GM19043 (cell line): ENCODE measurements at regions not wholly inside any gene's neighbourhood (a gene's known extent, or its start where the extent isn't known, plus 50 kb on each side); places are given as distances from the start of the nearest gene placed in this dataset.
A peak's percentile ranks its signal among the peaks of the same experiment; 100 is the strongest.
"Not testable (repeated sequence)": the region's sequence is repeated elsewhere in the genome, so short reads cannot be mapped to it uniquely, and the experiment has no call there.

Source experiments
- ATAC-seq: cut with Tn5 transposase; IDR thresholded peaks from one replicate; pipeline ENCODE4 v1.9.1; 2021; ENCODE audit warnings: low read depth; ENCODE audit not compliant: unreplicated experiment

DNA sequence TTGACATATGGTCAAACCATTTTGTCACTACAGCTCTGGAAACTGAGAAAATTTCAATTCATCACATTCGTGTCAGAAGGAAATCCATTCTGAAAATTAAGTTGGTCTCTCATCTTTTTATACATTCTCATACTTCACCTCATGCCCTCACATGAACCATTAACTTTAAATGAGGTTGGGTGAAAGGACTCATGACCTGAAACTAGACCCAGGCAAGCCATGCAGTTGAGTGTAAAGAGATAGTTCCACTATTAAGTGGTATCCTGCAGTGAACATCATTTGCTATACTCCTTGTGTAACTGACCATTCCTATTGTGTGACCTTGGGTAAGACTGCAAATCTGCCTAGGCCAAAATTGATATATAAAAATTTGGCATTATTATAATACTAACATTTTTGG is 299.6 kb upstream of the GRIN3A start:
- no peak for ATAC-seq

DNA sequence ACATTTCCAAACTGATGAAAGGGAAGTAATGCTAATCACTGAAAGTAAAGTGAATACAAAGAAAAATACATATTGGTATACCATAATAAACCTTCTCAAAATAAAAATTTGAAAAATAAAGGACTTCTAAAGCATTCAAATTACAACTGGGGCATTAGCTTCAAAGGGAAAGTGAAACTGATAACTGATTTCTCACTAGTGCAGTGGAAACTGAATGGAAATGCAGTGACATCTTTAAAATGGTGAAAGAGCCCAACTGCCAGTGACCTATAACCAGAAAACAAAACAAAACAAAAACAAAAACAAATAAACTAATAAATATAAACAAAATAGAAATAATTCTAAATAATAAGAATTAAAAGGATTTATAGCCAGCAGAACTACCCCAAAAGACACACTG is 297.5 kb upstream of the GRIN3A start:
- peak; percentile 68 for ATAC-seq

DNA sequence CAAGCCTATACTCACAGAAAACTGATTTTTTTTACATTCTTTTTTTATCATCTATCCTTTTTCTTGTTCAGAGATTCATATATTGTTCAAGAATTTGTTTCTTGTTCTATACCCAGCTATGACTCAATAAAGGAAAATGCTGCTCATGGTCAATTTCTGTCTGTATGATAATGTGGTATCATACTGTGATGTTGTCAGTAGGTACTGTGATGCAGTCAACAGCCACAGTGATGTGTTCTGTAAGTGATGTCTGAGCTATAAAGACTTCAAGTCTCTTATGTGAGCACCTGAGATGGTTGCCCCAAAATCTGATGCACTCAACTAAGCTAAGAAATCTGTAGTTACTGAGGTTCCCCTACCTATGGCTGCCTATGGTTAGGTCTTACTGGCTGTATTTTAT is 294.2 kb upstream of the GRIN3A start:
- ATAC-seq = no peak

DNA sequence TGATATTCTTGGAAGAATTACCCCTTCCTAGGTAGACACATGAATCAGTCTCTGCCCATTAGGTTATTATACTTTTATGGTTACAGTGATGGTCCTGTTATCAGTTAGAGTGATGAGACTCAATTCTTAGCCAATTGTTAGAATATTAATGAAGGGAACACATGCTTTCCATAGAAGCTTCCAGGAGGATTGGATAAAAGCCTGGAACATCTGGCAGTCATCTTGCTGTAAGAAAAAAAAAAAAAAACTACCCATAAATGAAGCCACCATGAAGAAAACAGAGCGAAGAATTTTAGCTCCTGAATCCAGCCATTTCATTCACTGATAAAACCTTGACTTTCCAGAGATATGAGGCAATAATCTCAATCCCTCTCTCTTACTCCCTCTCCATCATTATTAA is 262.5 kb upstream of the GRIN3A start:
- no peak for ATAC-seq

DNA sequence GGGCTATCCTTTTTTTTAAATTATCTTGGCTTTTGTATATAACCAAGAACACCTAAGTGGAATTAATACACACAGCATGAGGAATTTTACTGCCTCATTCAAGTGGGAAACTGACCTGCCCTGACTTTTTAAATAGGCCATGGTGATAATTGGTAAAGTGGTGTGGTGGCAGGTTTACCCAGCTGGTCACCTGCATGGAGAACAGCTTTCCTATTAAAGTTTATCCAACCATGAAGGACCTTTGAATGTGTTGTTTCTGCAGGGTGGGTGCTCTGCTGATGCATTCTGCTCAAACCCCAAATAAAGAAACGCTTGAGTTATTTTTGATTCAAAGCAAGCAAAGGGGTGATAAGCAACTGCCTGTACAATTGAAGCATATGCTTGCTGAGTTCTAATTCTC is 261.0 kb upstream of the GRIN3A start:
- no peak for ATAC-seq

DNA sequence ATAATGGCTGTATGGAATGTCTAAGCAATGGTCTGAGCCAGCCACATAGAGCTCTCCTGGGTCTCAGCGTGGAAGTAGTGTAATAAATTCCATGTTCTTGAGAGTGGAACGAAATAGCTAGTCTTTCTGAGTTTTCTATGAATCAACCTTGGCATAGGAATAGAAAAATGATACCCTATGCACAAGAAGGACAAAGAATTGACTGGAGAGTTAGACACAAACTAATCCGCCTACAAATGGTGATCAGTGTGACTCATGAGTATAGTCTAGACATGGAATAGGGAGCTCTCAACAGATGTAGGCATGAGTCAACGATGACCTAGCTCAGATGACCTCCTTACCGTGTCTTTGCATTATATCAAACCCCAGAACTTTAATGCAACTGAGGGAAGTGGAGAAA is 256.8 kb upstream of the GRIN3A start:
- no peak for ATAC-seq

DNA sequence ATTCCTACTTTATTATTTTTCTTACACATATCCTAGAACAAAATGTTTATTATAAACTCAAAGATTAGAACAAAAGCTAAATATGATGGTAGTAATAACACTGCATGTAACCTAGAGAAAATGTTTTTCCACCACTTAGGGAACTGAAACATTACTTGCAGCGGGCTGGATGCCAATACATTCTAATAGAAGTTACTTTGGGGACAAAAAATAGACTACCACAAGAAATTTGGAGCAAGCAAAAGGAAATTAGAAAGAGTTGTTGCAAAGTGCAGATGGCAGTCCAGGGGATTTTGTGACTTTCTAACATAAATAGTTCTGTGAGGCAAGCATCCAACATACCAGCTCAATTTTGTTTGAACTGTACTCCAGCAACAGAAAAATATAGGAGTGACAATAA is 255.3 kb upstream of the GRIN3A start:
- ATAC-seq = no peak

DNA sequence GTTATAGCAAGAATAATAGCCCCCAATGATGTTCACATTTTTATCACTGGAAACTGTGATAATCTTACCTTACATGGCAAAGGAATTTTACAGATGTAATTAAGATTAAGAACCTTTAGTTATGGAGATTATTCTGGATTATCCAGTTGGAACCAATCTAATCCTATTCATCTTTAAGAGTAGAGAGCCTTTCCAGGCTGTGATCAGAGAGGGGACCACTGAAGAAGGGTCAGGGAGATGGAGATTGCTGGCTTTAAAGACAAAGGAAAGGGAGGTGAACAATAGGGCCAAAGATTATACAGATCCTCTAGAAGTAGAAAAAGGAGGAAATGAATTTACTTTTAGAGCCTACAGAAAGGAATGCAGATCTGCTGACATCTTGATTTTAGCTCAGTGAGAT is 253.5 kb upstream of the GRIN3A start:
- ATAC-seq = no peak

DNA sequence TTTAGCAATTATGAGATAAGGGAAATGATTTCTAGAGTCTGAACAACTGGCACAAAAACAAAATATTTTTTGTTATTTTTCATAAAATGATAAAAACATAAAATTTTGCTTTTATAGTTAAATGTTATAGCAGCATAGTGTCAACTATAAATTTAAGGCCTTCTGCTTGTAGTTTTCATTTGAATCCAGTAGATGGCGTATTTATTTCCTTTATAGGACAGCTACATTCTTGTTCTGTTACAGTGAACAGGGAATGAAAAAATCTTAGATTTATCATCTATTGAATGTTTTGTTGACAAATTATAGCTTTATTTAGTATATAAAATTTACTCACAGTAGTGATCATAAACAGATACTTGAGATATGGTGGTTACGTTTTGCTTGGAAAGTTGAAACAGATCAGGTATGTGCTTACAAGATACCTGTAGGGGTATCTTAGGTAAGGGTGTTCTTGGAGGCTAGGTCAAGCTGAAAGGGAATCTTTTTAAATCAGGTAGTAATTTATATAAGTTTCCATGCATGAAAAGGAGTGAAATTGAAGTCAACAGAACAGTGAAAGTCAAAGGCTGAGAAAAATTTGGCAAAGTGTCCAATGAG is 239.3 kb upstream of the GRIN3A start:
- peak; percentile 76 for ATAC-seq

DNA sequence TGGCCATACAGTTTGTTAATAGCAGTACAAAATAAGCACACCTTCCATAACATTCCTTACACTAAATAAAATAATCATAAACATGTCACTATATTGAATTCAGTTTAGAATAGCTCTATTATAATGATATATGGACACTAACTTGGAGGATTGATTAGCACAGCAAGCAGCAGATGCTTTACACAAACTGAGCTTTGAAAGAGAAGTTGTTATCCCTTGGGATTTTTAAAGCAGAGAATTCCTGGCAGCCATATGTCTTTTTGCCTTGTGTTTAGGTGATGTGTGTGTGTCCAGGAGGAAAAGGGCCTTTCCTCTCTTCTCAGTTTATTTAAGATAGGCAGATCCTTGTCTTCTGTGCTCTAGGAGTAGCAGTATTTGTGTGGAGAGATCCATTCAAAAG is 232.2 kb upstream of the GRIN3A start:
- no peak for ATAC-seq

DNA sequence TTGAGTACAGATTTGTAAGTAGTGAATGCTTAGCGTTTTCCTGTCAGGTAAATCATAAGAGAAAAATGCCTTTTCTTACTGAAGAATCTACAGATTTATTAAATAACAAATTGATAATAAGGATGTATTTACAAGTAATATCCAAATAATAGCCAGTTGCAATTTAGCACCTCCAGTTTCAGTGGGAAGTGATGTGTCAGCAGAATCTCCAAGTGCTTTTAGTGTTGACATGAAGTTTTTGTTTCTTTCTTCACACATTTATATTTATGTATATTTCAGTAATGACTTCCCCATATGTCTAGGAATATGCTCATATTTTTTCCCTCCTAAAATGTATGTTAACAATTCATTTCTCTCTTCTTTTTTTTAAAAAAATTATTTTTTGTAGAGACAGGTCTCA is 229.9 kb upstream of the GRIN3A start:
- ATAC-seq = no peak

DNA sequence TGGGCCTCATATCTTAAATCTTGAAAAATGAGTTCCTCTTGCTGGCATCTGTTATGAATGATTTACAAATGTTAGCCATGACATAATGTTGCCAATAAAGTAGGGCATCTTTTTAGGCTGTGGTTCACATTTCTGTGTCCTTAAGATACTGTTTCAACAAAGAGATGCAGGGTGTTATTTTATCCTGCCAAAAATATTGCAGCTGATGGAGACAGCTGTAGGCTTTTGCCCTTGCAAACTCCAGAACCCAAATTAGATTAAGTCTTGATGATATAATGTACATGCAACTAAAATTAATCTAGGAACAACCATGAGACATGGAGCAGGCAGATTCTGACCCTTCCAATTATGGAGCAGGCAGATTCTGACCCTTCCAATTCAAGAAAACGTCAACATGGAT is 228.2 kb upstream of the GRIN3A start:
- no peak for ATAC-seq

DNA sequence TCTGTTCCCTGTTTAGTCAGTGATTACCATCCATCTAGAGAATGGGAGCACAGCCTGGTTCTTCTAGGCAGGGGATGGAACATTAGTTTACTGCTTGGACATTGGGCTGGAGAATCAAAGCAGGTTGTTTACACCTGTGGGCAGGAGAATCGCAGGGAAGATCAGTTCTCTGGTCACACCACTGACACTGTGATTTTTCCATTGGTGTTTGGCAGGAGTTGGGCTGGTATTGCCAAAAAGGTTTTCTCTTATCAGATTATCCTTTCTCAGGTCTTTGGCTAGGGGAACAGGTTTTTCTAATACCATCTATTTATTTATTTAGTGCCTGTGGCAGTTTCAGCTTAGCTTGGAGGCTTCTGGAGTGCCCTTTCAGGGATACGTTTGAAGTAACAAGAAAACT is 219.3 kb upstream of the GRIN3A start:
- ATAC-seq = no peak

DNA sequence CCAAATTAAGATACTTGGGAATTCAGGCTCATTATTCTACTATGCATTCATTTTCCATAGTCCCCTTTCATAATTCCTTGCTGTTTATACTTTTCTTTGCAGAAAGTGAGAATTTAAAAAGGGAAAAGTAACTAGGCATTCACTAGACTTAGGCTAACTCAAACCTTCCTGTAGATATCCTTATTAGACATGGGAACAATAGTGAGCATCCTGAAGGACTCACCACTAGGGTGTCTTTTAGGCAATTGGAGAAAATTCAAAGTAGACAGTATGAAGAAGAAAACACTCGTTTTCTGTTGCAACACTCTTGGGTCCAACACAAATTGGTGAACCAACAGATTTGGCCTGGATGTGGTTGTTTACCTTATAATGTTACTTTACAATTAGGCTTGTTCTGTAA is 213.2 kb upstream of the GRIN3A start:
- ATAC-seq = no peak

DNA sequence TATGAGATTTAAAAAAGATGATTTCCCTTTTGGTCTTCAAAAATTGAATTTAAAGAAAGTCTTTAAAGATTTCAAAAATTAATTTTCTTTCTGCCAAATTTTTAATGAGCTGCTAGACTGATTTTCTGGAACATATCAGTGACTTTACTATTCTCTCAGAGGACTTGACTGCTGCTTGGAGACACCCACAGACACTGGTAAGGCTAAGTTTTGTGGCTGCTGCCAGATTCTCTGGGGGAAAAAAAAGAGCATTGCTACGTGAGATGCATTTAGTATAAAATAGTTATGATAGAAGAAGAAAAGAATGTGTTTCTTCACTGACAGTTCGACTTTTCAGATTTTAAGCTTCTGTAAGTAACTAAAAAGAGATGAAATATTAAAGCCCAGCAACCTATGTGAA is 193.3 kb upstream of the GRIN3A start:
- ATAC-seq = no peak

DNA sequence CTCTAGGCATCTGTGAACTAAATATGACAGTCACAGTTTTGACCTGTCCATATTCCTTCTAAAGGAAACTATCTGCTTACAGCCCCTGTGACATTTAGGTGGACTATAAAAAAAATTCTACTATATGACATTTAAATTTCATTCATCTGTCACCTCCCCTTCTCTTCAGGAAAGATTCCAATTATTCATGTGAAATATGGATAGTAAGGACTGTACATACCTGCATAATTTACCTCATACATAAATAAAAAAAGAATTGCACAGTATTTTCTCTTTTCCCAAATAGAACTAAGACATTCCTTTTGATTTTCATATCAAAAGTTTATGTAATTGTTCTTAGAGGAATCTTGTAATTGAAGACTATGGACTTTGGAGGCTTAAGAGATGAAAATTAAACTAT is 192.3 kb upstream of the GRIN3A start:
- no peak for ATAC-seq

DNA sequence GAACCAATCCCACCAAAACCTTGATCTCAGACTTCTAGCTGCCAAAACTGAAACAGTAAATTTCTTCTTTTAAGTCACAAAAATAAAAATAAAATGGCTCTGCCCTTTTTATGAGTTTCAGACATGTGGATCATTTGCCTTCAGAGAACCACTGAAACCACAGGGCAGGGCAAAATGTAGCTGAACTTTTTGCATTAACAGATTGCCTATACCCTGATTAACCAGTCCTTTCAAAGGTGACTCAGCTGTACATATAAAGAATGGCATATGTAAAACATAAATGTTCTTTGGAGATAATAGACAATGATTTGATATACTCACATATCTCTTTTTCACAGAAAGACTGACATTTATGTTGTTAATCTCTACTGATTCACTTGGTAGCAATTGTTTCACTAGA is 187.1 kb upstream of the GRIN3A start:
- ATAC-seq = no peak

DNA sequence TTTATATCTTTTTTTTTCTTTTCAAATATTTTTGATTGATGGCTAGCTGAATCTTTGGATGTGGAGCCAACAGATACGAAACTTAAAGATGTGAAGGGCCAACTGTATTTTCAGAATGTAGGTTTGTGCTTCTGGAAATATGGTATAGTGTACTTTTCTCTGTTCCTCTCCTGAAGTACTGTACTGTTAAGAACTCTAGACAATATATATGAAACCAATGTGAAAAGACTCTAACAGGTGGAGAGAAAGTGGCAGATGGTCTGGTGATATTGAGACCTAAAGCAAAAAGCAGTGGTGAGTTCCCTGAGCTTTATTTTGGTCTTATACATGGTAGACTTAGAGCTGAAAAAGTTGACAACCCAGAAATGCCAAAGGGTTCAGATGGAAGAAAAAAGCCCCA is 185.0 kb upstream of the GRIN3A start:
- no peak for ATAC-seq

DNA sequence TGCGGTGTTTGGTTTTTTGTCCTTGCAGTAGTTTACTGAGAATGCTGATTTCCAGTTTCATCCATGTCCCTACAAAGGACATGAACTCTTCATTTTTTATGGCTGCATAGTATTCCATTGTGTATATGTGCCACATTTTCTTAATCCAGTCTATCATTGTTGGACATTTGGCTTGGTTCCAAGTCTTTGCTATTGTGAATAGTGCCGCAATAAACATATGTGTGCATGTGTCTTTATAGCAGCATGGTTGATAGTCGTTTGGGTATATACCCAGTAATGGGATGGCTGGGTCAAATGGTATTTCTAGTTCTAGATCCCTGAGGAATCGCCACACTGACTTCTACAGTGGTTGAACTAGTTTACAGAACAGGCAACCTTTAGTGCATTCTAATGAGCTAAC is 178.5 kb upstream of the GRIN3A start:
- ATAC-seq = not testable (repeated sequence)

DNA sequence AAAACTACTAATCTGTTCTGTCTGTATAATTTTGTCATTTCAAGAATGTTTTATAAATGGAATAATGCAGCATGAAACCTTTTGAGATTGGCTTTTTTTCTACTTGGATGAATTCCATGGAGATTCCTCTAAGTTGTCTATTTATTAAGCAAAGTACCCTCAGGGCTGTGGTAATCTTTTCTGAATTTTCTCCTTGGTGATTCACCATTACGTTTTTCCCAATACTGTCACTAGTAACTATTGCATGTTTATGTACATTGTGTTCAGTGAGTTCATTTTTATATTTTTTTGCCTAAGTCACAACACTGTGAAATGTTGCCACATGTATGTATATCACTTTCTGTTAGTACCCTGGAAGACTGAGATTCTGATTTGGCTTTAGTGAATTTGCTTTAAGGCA is 177.0 kb upstream of the GRIN3A start:
- no peak for ATAC-seq

DNA sequence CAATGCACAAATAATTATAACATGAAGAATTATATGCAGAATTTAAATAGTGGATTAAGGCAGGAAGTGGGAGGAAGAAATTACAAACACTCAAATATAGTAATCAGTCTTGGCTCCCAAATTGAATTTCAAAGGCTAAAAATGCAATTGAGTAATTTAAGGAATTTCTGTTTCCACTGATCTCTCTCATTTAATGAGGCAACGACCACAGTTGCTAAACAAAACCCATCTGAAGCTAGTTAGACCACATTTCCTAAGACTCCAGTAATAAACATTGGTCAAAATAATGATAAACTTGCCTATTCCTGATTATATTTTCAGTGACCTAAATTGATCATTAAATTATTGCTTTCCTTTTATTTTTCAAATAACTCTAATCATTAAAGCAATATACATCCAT is 174.3 kb upstream of the GRIN3A start:
- ATAC-seq = no peak

DNA sequence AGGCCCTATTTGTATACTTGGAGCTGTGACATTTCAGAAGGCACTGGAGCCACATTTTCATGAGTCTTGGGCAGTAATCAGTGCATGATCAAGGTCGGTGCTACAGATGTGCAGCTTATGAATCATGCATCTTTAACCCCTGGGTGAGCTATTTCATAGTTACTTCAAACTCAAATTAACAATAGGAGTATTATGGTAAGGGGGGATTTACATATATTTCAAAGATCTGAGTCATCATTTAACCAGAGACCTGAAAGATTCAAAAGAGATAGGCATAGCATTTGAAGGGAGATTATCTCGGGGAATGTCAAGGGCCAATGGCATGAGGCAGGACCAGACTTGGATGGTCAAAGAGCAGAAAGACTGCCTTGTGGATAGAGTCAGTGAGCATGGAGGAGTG is 169.0 kb upstream of the GRIN3A start:
- no peak for ATAC-seq

DNA sequence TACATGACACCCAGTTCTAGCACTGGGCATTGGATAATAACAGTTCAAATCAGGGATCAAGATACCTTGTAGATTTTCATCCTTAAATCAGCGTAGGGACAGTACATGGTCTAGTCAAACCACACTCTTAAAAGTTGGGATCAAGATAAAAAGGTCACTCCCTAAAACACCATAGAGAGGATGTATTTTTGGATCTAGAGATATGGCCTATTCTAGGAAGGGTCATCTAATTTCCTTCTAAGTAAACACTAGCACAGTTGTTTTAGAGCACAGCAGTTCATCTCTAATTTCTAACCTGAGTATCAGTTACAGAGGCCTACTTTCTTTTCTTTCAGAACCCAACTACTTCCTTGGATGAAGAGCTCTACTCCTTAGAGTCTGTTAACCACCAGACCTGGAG is 166.4 kb upstream of the GRIN3A start:
- no peak for ATAC-seq
